Gastroesophageal sphincter (tissue), 4 donors: ENCODE measurements at regions not wholly inside any gene's neighbourhood (a gene's known extent, or its start where the extent isn't known, plus 50 kb on each side); places are given as distances from the start of the nearest gene placed in this dataset.
"Not testable (repeated sequence)": the region's sequence is repeated elsewhere in the genome, so short reads cannot be mapped to it uniquely, and the experiment has no call there.

ENCODE experiments used
- ATAC-seq: fragments of 150-250 bp; one replicate; pipeline ENCODE4 v1.9.1; 2016; ENCODE audit warnings: mild to moderate bottlenecking, moderate library complexity
- H3K27ac ChIP-seq, 4 donors: fragments of 200-600 bp; sonication (generic) in 3 of 4; 1 replicate in 3 of 4; 2 replicates in 1 of 4; pipeline ENCODE4 v1.5.1; 2016 to 2019
- H3K27me3 ChIP-seq: fragments of 200-600 bp; sonication (generic); one replicate; pipeline ENCODE4 v1.5.1; 2019
- H3K36me3 ChIP-seq, 2 donors: fragments of 200-600 bp; sonication (generic); one replicate each; pipeline ENCODE4 v1.5.1; 2019; ENCODE audit warnings: control low read depth in 1 of 2
- H3K4me1 ChIP-seq, 3 donors: fragments of 200-600 bp; sonication (generic); 1 replicate in 2 of 3; 2 replicates in 1 of 3; pipeline ENCODE4 v1.5.1; 2016 to 2019; ENCODE audit warnings: control low read depth in 2 of 3
- H3K4me3 ChIP-seq, 2 donors: fragments of 200-600 bp; sonication (generic); one replicate each; pipeline ENCODE4 v1.5.1; 2019; ENCODE audit warnings: mild to moderate bottlenecking in 1 of 2, moderate library complexity in 1 of 2
- H3K9me3 ChIP-seq, 3 donors: fragments of 200-600 bp; sonication (generic); one replicate each; pipeline ENCODE4 v1.5.1; 2017 to 2019; ENCODE audit warnings: control low read depth in 2 of 3
- EP300 ChIP-seq: sonication (generic); formaldehyde crosslinking; IDR thresholded peaks from one replicate; pipeline ENCODE4 v1.6.1; 2017; ENCODE audit warnings: antibody characterized with exemption, mild to moderate bottlenecking
- POLR2A ChIP-seq, 2 donors: fragments of 450-650 bp; IDR thresholded peaks; one replicate each; pipeline ENCODE4 v1.6.1; 2017; ENCODE audit warnings: antibody characterized with exemption in 2 of 2, mild to moderate bottlenecking in 2 of 2, moderate library complexity in 1 of 2
- POLR2AphosphoS5 ChIP-seq: sonication (generic); formaldehyde crosslinking; IDR thresholded peaks from one replicate; pipeline ENCODE4 v1.6.1; 2017; ENCODE audit warnings: antibody characterized with exemption
- WGBS, 2 donors: methylation state at CpG; one replicate each; pipeline ENCODE4 v1.1.5; 2018; ENCODE audit warnings: low coverage in 1 of 2; 5-methylcytosine and 5-hydroxymethylcytosine counted together
- TF ChIP-seq, protein P1 (sequence below), 4 experiments: fragments of 200-600 bp in 2 of 4; fragments of 450-650 bp in 2 of 4; sonication (generic) in 1 of 4; IDR thresholded peaks; one replicate each; pipeline ENCODE4 v1.5.1; 2017 to 2019; ENCODE audit warnings: antibody characterized with exemption in 4 of 4, mild to moderate bottlenecking in 2 of 4, moderate library complexity in 2 of 4

GRCh38 chrX:96538104-96538725 lies 146.4 kb upstream of the DIAPH2 start:
- WGBS, 2 donors = 57 to 78% methylated on average over 6 to 7 of the region's 12 CpGs
- ATAC-seq = no peak
- no peak overlapping the region for H3K27ac ChIP-seq
- no peaks in the 10 kb centered on the region for H3K36me3 ChIP-seq
- no peaks in the 10 kb centered on the region for H3K4me1 ChIP-seq
- no peak overlapping the region for H3K4me3 ChIP-seq
- TF ChIP-seq, protein P1, sequence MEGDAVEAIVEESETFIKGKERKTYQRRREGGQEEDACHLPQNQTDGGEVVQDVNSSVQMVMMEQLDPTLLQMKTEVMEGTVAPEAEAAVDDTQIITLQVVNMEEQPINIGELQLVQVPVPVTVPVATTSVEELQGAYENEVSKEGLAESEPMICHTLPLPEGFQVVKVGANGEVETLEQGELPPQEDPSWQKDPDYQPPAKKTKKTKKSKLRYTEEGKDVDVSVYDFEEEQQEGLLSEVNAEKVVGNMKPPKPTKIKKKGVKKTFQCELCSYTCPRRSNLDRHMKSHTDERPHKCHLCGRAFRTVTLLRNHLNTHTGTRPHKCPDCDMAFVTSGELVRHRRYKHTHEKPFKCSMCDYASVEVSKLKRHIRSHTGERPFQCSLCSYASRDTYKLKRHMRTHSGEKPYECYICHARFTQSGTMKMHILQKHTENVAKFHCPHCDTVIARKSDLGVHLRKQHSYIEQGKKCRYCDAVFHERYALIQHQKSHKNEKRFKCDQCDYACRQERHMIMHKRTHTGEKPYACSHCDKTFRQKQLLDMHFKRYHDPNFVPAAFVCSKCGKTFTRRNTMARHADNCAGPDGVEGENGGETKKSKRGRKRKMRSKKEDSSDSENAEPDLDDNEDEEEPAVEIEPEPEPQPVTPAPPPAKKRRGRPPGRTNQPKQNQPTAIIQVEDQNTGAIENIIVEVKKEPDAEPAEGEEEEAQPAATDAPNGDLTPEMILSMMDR (IDR thresholded peaks at IDR 0.05) = no peak
- TF ChIP-seq POLR2A (IDR thresholded peaks at IDR 0.05) = no peak
- TF ChIP-seq EP300 = no peak
- TF ChIP-seq POLR2AphosphoS5 = no peak
- H3K27me3 ChIP-seq = no peaks in the 10 kb centered on the region
- H3K9me3 ChIP-seq = no peaks in the 10 kb centered on the region

DNA sequence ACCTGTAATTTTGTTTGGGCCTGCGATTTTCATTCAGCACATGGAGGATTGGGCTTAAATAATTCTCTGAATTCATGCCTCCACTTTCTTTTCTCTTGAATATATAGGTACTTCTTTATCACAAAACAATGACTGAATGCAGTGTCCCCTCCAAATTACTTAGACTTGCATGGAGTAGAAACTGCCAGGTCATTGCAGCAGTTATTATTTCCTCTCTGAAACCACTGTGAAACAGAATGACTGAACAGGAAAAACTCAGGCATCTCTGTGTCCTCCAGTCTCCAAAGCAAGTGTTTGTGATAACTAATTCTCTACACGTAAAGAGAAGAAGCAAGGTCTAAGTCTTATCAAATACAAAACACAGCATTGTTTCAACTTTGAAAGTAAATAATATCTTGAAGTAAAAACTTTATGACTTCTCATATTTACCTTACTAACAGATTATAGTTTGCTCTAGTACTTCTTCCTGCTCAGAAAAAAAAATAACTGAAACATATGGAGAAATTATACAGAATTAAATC lies 144.5 kb upstream of the DIAPH2 start:
- H3K4me3 ChIP-seq = no peak overlapping the region
- H3K27me3 ChIP-seq = no peaks in the 10 kb centered on the region
- 50 to 65% methylated on average over 2 of the region's 2 CpGs for WGBS, 2 donors
- H3K36me3 ChIP-seq = no peaks in the 10 kb centered on the region
- TF ChIP-seq POLR2AphosphoS5 = no peak
- no peak for TF ChIP-seq EP300
- H3K4me1 ChIP-seq = no peaks in the 10 kb centered on the region
- H3K9me3 ChIP-seq = no peaks in the 10 kb centered on the region
- H3K27ac ChIP-seq = no peak overlapping the region
- ATAC-seq = no peak

DNA sequence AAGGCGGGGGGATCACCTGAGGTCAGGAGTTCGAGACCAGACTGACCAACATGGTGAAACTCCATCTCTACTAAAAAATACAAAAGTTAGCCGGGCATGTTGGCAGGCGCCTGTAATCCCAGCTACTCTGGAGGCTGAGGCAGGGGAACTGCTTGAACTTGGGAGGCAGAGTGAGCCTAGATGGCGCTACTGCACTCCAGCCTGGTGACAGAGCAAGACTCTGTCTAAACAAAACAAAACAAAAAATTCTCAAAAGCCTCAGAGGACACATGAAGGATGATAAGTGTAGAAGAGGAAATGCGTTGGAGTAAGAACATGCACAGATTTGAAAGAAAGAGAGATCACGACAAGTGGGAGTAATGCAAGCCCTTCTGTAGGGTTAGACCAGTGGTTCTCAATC lies 138.4 kb upstream of the DIAPH2 start:
- not testable (repeated sequence) for H3K27me3 ChIP-seq, H3K4me3 ChIP-seq, H3K36me3 ChIP-seq, H3K9me3 ChIP-seq, H3K27ac ChIP-seq, ATAC-seq, H3K4me1 ChIP-seq
- WGBS, 2 donors = 50% methylated on average over 1 of the region's 7 CpGs; no CpG with 5 or more reads in 1 of the 2 donors
- TF ChIP-seq, protein P1 (IDR thresholded peaks at IDR 0.05) = peak in 1 of 4 experiments; percentile 12

GRCh38 chrX:96551322-96551872 lies 133.2 kb upstream of the DIAPH2 start:
- Histone ChIP-seq H3K4me1 (peaks cover 0 to 3% (median 0%) of the 10 kb centered on the region in 3 donors), H3K9me3 (no peaks in the 10 kb centered on the region), H3K4me3 (no peak overlapping the region), H3K27ac (no peak overlapping the region), H3K36me3 (no peaks in the 10 kb centered on the region), H3K27me3 (no peaks in the 10 kb centered on the region)
- TF ChIP-seq, protein P1 (IDR thresholded peaks at IDR 0.05) = no peak
- TF ChIP-seq EP300 (no peak), POLR2A (IDR thresholded peaks at IDR 0.05) (no peak), POLR2AphosphoS5 (no peak)
- ATAC-seq = no peak
- 57 to 63% methylated on average over 2 to 6 of the region's 6 CpGs for WGBS, 2 donors

GRCh38 chrX:96556886-96557285 lies 127.8 kb upstream of the DIAPH2 start:
- ATAC-seq = peak; percentile 16
- 0 to 15% methylated on average over 2 of the region's 2 CpGs for WGBS, 2 donors
- no peaks in the 10 kb centered on the region for H3K9me3 ChIP-seq
- H3K27me3 ChIP-seq = no peaks in the 10 kb centered on the region
- H3K36me3 ChIP-seq = no peaks in the 10 kb centered on the region
- peak overlapping the region; percentile 59 to 92 (median 70) for H3K27ac ChIP-seq
- peak overlapping the region in 1 of 2 donors; percentile 24 for H3K4me3 ChIP-seq
- no peak for TF ChIP-seq EP300
- TF ChIP-seq POLR2A (IDR thresholded peaks at IDR 0.05) = no peak
- peaks cover 0 to 5% (median 0%) of the 10 kb centered on the region in 3 donors for H3K4me1 ChIP-seq

DNA sequence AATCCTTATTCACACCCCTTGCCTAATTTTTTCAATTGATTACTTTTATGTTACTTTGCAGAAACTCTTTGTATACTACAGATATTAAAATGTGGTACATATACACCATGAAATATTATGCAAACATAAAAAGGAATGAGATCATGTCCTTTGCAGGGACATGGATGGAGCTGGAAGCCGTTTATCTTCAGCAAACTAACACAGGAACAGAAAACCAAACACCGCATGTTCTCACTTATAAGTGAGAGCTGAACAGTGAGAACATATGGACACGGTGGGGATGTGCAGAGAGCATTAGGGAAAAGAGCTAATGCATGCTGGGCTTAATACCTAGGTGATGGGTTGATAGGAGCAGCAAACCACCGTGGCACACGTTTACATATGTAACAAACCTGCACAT lies 123.5 kb upstream of the DIAPH2 start:
- not testable (repeated sequence) for H3K36me3 ChIP-seq, ATAC-seq, H3K4me3 ChIP-seq, H3K4me1 ChIP-seq, H3K27me3 ChIP-seq, H3K27ac ChIP-seq, H3K9me3 ChIP-seq
- WGBS, 2 donors = 57 to 76% methylated on average over 2 to 3 of the region's 5 CpGs
